GM21619 (cell line): ENCODE measurements at regions not wholly inside any gene's neighbourhood (a gene's known extent, or its start where the extent isn't known, plus 50 kb on each side); places are given as distances from the start of the nearest gene placed in this dataset.

Experiments
- ATAC-seq: cut with Tn5 transposase; IDR thresholded peaks from one replicate; pipeline ENCODE4 v1.9.1; 2021; ENCODE audit not compliant: unreplicated experiment

DNA sequence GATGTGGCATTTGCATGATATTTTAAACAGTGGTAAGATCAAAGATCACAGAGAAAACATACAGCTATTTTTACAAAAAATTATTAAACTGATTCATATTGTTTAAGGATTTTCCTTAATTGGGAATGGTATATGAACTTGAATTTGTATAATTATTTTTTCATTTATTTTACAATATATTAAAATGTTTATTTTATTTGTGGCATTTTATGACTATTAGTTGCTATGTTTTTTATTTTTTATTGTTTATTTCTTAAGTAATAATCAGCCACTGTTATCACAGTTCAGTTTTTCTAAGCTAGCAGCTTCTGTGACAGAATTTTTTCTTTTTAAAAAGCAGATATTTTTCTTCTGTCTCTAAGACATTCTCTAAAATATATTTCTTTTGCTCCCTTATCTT lies 387.0 kb upstream of the KHDRBS2 start:
- no peak for ATAC-seq

DNA sequence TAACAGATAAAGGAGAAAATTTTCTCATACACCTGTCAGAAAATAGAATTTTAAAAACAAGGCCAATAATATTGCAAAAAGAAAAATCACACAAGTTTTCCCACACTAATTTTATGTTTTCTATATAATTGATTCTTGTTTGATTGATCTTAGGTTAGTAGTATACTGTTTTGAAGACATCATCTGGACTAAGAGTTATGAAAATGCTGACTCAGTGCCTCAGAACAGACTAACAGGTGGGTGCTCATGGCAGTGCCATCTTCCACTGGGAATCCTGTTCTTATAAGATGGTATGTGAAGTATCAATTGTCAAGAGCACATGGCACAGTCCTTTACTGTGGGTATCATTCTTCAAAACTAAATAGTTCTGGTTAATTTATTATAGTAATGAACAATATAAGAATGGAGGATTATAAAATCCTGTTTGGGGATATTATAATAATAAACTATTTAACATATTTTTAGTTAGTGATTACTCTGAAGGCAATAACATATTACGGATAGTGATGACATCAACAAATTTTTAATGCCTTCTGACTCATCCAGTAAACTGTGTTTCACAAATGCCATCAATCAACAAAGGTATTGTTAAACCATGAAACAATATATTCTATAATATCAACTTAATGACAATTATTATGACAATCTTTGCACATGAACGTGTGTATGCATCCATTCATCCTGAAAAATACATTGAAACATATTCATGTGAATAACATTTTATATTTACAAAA lies 384.6 kb upstream of the KHDRBS2 start:
- no peak for ATAC-seq

DNA sequence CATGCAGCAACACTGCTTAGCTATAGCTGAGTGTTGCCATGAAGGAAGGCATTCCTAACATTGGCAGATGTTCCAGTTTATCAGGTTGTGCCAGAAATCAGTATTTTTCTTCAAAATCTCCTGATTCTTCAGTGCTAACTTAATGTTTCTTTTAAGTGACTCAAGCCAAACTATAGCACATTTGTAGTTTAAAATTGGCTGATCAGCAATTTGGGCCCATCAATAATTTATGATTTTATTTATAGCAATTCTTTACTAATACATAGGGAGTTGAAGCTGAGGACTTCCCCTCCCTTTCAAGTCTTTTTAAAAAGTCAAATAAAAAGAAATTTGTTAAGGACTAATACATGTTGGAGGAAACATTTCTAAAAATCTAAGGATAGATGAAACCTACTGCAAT lies 383.8 kb upstream of the KHDRBS2 start:
- ATAC-seq: no peak

DNA sequence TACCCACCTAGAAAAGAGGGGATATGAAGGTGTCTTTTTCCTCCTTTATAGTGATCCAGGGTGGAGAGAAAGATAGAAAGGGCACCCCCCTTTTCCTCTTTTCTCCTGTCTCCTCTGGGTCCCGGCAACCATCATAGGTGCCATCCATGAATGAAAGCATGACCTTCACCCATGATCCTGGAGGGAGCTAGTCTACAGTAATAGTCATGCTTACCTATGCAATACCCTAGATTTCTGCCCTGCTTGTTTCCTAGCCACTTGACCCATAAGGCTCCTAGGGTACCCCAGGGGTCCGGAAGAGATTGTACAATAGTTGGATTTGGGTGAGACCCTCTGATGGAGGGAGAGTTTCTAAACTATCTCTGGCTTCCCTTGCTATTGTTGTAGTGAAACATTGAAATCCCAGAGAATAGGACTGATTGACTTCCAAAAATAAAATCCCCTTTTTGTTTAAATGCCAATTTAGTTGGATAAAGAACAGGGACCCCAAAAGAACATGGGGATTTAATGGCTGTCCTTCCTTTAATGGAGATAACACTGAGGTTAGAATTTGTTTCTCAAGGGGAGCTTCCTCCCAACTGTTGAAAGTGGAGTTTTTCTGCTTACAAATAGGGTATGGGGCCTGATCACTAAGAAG lies 366.8 kb upstream of the KHDRBS2 start:
- ATAC-seq: no peak

DNA sequence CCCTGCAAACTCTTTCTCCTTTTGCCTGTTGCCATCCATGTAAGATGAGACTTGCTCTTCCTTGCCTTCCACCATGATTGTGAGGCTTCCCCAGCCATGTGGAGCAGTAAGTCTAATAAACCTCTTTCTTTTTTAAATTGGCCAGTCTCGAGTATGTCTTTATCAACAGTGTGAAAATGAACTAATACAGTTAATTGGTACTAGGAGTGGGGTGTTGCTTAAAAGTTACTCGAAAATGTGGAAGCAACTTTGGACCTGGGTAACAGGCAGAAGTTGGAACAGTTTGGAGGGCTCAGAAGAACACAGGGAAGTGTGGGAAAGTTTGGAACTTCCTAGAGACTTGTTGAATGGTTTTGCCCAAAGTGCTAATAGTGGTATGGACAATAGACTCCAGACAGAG lies 359.2 kb upstream of the KHDRBS2 start:
- ATAC-seq: no peak

DNA sequence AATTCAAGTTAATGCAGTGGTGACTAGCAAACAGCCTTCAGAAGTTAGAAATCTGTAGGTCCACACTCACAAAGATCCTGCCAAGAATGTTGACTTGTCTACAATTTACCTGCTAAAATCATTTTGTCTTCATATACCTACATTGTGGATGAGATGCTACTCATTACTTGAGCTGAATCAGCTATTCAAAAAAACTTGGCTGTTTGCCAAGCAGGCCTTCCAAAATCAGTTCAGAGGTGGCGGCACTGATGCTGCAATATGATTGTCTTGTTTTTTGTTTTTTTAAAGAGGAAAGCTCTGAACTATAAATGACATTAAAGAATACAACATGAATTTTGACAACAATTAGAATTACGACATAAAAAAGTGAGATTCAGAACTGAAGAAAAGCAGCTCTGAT lies 354.7 kb upstream of the KHDRBS2 start:
- no peak for ATAC-seq

DNA sequence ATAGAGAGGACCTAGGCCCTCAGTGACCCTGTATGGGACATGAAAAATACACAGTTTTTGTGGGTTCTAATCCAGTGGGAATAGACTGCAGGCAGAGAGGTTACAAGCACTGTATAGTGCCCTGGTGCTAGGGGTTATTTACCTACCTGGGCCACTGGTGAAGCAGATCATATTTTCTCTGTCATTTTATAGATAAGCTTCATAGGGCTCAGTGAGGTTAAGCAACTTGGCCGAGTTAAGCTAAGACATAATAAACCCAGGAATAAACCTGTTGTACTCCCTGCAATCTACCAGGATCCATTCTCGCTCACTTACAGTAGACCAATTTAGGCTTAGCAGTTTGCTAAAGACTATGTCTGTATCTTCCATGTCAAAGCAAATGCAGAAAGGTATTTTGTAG lies 340.6 kb upstream of the KHDRBS2 start:
- ATAC-seq: no peak

DNA sequence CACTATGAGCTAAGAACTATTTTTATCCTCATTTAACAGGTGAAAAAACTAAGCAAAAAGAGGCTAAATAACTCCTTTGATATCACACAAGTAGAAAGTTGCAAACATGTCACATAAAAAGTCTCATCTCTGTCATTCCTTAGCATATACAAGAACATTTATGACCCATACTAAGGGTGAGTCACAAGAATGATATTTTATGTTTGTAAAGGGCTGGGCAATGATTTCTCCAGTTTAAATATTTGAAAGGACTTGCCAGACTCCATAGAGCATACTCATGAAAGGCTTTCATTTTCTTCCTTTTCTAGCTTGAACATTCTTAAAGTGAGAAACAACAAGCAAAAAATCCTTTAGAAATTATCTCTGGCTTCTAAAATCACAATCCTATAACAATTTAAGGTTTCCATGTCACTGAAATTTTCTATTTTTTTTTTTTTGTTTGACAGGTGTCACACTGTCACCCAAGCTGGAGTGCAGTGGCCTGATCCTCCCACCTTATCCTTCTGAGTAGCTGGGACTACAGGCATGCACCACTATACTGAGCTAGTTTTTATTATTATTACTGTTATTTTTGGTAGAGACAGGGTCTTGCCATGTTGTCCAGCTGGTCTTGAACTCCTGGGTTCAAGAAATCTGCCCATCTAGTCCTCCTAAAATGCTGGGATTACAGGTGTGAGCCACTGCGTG lies 338.0 kb upstream of the KHDRBS2 start:
- no peak for ATAC-seq

DNA sequence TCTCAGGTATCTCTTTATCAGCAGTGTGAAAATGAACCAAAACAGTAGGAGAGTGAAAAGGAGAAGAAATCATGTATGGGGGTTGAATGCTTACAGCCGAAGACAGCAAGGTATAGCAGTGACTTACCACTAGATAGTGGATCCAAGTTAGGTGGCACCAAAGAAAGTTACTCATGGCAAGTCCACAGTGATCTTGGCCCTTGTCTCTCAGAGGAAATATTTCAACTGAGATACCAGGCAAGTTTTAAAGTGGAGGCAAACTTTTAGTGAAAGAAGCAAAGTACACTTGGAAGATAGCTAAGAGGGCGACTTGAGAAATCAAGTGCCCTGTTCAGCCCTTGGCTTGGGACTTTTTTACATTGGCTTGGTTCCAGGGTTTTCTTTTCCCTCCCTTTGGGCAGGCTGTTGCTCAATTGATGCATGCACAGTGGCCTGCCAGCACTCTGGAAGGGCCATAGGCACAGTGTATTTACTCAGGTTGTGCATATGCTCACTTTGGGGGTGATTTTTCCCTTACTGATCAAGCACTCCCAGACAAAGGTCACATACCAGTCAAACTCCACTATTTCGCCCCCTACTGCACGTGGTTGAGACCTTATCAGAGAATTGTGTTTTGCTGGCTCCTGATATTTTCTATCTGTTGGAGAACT lies 329.5 kb upstream of the KHDRBS2 start:
- no peak for ATAC-seq

DNA sequence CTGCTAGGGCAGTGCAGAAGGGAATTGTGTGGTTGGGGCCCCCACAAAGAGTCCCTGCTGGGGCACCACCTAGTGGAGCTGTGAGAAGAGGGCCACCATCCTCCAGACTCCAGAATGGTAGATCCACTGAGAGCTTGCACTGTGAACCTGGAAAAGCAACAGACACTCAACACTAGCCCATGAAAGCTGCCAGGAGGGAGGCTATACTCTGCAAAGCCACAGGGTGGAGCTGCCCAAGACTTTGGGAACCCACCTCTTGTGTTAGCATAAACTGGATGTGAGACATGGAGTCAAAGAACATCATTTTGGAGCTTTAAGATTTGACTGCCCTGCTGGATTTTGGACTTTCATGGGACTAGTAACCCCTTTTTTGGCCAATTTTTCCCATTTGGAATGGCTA lies 328.4 kb upstream of the KHDRBS2 start:
- ATAC-seq: no peak

DNA sequence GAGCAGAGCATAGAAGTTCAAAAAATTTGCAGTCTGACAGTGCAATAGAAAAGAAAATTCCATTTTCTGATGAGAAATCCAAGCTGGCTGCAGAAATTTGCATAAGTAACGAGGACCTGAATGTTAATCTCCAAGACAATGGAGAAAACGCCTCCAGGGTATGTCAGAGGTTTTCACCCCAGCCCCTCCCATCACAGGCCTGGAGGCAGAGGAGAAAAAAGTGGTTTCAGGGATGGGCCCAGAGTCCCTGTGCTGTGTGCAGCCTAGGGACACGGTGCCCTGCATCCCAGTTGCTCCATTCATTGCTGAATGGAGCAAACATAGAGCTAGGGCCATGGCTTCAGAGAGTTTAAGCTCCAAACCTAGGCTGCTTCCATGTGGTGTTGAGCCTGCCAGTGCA lies 327.9 kb upstream of the KHDRBS2 start:
- no peak for ATAC-seq

DNA sequence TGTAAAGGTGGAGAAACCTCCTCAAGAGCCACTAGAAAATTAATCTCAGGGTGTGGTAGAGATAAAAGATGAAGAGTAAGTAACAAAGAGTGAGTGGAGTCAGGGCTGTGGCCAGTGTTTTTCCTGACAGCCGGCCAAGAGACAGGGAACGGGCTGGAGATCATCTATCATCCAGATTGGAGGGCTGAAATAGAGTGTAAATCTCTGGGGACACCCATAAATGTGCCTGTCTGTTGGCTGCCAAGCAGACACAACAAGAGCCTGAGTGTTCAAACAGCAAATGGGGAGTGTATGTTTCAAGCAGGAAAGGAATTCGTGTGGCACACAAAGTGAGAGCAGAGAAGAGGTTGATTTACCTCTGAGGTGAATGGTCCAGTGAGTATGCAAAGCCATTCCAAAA lies 326.4 kb upstream of the KHDRBS2 start:
- no peak for ATAC-seq

DNA sequence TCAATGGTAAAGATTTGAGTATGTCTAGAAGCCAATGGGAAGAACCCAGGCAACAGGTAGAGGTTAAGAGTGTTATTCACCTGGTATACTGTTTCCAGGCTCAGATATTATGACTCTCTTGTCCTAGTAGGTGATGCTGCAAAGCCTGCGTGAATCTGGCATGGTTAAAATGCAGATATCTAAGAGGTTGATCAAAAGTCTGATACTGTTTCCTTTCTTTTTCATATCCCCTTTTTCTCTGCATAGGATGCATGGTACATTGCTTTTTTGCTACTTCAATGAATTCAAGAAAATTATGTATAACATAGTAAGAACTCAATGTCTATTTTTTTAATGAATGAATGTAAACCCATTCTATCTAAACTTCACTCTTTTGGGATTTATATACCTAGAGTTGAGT lies 284.3 kb upstream of the KHDRBS2 start:
- no peak for ATAC-seq

DNA sequence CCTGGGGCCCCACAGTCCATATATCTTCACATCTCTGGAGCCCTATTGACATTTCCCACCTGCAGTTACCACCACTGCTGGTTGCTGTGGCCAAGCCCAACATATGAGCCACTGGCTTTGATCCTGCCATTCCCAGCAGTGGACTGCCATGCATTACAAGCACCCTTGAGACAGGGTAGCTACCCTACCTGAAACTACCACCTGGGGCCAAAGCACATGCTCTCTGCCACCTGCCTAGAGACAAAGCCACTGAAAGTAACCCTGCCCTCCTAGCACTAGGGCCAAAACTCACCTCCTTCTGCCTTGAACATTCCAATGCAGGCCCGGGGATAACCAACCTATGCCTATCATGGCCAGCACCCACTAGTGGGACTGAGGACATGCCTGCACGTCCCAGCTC lies 255.5 kb upstream of the KHDRBS2 start:
- no peak for ATAC-seq

DNA sequence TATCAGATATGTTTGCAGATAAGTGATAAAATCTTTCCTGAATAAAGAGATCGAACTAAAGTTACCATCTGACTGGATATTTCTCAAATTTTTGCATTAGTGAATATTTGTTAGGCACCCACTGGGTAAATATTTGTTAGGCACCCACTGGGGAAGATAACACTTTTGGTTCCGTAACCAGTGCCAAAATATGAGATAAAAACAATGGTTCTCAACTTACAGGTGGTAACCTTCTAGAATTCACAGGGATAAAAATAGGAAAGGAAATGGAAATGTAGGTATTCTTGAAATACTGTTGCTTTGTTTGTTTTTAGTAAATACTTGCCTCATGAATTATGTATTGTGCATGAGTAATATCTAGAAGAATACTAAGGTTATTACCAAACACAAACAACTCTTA lies 245.0 kb upstream of the KHDRBS2 start:
- ATAC-seq: no peak

DNA sequence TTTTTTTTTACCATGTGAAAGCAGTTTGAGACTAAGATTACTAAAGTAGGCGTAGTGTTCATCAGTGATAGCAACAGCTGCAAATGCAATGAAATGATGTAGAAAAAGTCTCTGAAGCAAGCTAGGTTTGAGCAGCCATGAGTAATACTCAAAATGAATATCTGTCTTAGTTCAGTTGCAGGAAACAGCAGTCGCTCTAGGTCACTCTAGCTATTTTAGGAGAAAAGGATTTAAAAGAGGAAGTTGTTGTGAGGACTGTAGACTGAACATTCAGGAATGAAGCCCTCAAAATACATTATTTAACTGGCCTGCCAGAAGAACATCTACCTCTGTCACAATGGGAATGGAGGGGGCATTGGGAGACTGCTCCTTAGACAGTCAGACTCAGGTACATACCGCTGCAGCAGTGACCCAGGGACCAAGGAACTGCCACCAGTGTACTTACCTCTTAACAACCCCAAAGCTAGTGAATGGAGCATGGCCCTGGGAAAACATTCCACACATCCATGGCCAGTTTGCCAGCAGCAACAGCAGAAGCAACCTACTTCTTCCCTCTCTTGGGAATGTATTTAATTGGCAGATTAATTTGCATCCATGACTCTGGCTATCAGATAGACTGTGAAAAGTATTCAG lies 243.0 kb upstream of the KHDRBS2 start:
- ATAC-seq: no peak

DNA sequence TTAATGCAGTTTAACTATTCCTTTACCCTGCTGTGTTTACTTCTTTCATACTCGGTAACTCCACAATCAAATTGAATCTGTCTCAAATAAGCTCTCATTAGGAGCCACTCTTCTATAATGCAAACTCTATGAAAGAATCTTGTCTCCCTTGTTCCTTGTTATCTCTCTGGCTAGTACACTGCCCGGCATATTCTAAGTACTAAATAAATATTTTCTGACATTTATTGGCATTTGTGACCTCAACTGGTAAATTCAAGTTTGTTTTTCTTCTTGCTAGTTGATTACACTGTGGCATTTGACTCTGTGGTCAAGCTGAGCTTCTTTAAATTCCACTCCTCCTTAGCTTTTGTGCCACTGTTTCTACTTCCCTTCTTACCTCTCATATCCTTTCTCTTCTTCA lies 237.6 kb upstream of the KHDRBS2 start:
- ATAC-seq: no peak

DNA sequence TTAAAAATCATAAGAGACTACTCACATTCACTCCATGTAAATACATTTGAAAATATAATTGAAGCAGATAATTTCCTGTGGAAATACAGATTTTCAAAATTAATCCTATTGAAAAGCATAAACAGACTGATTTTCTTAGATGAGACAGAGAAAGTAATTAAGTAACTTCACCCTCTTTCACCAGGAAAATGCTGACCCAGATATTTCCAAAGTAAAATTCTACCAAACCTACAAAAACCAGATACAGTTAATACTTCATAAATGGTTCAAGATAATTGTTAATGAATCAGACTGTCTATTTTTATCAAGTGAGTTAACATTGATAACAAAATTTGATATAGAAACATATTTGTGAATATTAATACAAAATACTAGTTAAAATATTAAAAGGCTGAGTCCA lies 233.5 kb upstream of the KHDRBS2 start:
- no peak for ATAC-seq

DNA sequence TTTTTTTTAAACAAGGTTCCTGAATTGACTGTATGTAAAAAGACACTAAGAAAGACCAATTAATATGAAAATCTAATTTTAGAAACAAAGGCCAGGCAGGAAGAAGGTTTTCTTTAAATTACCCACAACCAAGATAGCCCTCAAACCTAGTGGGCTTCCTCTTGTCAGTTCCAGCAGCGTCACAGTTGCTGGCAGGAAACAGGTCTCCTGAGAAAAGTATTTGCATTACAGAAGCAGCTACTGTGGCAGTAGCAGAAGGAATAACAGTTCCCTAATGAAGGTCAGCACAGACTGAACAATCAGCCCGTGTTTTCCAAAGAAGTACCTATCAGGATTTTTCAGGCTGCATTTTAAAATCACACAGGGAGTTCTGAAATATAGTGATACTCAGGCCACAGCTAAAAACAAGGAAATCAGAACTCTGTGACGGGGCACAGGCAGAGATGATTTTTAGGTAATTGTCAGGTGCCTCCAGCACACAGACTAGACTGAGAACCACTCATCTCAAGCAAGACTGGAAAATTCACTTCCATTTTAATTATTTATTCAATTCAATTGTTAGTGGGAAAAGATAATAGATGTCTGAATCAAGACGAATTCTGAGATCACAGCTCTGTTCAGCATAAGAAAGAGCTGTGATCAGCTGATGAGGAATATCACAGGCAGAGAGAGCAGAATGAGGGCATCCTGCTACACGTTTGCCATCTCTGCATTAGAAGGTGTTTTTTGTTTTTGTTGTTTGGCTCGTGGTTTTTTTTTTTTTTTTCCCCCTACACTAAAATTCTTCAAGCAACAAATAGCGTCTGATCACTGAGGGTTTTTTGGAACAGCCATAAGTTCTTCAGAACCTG lies 230.5 kb upstream of the KHDRBS2 start:
- no peak for ATAC-seq

DNA sequence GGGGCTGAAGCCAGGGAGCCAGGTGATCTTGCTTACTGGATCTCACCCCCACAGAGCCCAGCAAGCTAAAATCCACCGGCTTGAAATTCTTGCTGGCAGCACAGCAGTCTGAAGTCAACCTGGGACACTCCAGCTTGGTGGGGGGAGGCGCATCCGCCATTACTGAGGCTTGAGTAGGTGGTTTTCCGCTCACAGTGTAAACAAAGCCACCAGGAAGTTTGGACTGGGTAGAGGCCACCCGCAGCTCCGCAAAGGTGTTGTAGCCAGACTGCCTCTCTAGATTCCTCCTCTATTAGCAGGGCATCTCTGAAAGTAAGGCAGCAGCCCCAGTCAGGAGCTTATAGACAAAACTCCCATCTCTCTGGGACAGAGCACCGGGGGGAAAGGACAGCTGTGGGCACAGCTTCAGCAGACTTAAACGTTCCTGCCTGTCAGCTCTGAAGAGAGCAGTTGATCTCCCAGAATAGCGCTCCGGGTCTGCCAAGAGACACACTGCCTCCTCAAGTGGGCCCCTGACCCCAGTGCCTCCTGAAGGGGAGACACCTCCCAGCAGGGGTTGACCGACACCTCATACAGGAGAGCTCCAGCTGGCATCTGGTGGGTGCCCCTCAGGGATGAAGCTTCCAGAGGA lies 206.3 kb upstream of the KHDRBS2 start:
- no peak for ATAC-seq
